H9 (cell line): ENCODE measurements at regions not wholly inside any gene's neighbourhood (a gene's known extent, or its start where the extent isn't known, plus 50 kb on each side); places are given as distances from the start of the nearest gene placed in this dataset.

ENCODE experiments used
- DNase-seq: peaks from one replicate; pipeline ENCODE4 v3.0.0-alpha.2; 2017
- H2AFZ ChIP-seq: one replicate; pipeline ENCODE4 v1.6.1; 2013; ENCODE audit warnings: mild to moderate bottlenecking, low read length, control low read depth, moderate library complexity
- H2AK5ac ChIP-seq: 2 replicates; pipeline ENCODE4 v1.6.1; 2013; ENCODE audit warnings: low read length, control low read depth, mixed read lengths; ENCODE audit not compliant: insufficient read length
- H2BK120ac ChIP-seq: one replicate; pipeline ENCODE4 v1.6.1; 2013; ENCODE audit warnings: low read depth, mild to moderate bottlenecking, low read length, control low read depth, inconsistent platforms; ENCODE audit not compliant: poor library complexity, severe bottlenecking
- H2BK12ac ChIP-seq: 2 replicates; pipeline ENCODE4 v1.6.1; 2013; ENCODE audit warnings: low read length, control low read depth, mixed read lengths, low read depth; ENCODE audit not compliant: insufficient read length
- H2BK15ac ChIP-seq: 2 replicates; pipeline ENCODE4 v1.6.1; 2013; ENCODE audit warnings: low read depth, low read length, control low read depth
- H2BK20ac ChIP-seq: one replicate; pipeline ENCODE4 v1.6.1; 2013; ENCODE audit warnings: low read depth, mild to moderate bottlenecking, low read length, control low read depth, inconsistent platforms; ENCODE audit not compliant: poor library complexity, severe bottlenecking
- H2BK5ac ChIP-seq: 2 replicates; pipeline ENCODE4 v1.6.1; 2013; ENCODE audit warnings: low read length, control low read depth, mixed read lengths; ENCODE audit not compliant: insufficient read length
- H3K14ac ChIP-seq: 2 replicates; pipeline ENCODE4 v1.6.1; 2013; ENCODE audit warnings: low read length, control low read depth; ENCODE audit not compliant: insufficient read depth
- H3K18ac ChIP-seq: 2 replicates; pipeline ENCODE4 v1.6.1; 2013; ENCODE audit warnings: low read depth, mild to moderate bottlenecking, mixed read lengths, low read length, control low read depth; ENCODE audit not compliant: insufficient read length
- H3K23ac ChIP-seq: 2 replicates; pipeline ENCODE4 v1.6.1; 2013; ENCODE audit warnings: low read length, control low read depth, mixed read lengths, low read depth; ENCODE audit not compliant: insufficient read length
- H3K23me2 ChIP-seq: 2 replicates; pipeline ENCODE4 v1.6.1; 2013; ENCODE audit warnings: low read depth, mild to moderate bottlenecking, mixed read lengths, low read length, control low read depth; ENCODE audit not compliant: insufficient read length, poor library complexity, severe bottlenecking
- H3K27ac ChIP-seq: 2 replicates; pipeline ENCODE4 v1.5.1; 2013; ENCODE audit warnings: low read length, control low read depth, mixed read lengths, low read depth; ENCODE audit not compliant: insufficient read length
- H3K27me3 ChIP-seq: 2 replicates; pipeline ENCODE4 v1.6.1; 2013; ENCODE audit warnings: low read length, control low read depth, inconsistent platforms; ENCODE audit not compliant: insufficient read depth
- H3K4ac ChIP-seq: 2 replicates; pipeline ENCODE4 v1.6.1; 2013; ENCODE audit warnings: low read depth, mild to moderate bottlenecking, control low read depth, inconsistent platforms, low read length, moderate library complexity
- H3K4me1 ChIP-seq: 2 replicates; pipeline ENCODE4 v1.6.1; 2013; ENCODE audit warnings: low read length, control low read depth, inconsistent platforms; ENCODE audit not compliant: insufficient read depth
- H3K4me2 ChIP-seq: 2 replicates; pipeline ENCODE4 v1.6.1; 2013; ENCODE audit warnings: low read length, control low read depth, mixed read lengths; ENCODE audit not compliant: insufficient read length, insufficient read depth
- H3K56ac ChIP-seq: 2 replicates; pipeline ENCODE4 v1.6.1; 2013; ENCODE audit warnings: low read depth, mild to moderate bottlenecking, mixed read lengths, low read length, control low read depth; ENCODE audit not compliant: insufficient read length
- H3K79me1 ChIP-seq: 2 replicates; pipeline ENCODE4 v1.6.1; 2013; ENCODE audit warnings: low read depth, mild to moderate bottlenecking, moderate library complexity, low read length, control low read depth, inconsistent platforms; ENCODE audit not compliant: insufficient read depth, poor library complexity, severe bottlenecking
- H3K79me2 ChIP-seq: 2 replicates; pipeline ENCODE4 v1.6.1; 2013; ENCODE audit warnings: low read length, control low read depth, inconsistent platforms; ENCODE audit not compliant: insufficient read depth
- H3K9ac ChIP-seq: 2 replicates; pipeline ENCODE4 v1.6.1; 2013; ENCODE audit warnings: low read length, control low read depth, mixed read lengths; ENCODE audit not compliant: insufficient read length; ENCODE audit errors: extremely low read depth
- H3K9me3 ChIP-seq: one replicate; pipeline ENCODE4 v1.6.1; 2013; ENCODE audit warnings: low read depth, low read length, inconsistent platforms; ENCODE audit not compliant: control insufficient read depth
- H3T11ph ChIP-seq: one replicate; pipeline ENCODE4 v1.6.1; 2013; ENCODE audit warnings: mild to moderate bottlenecking, low read length, control low read depth, inconsistent platforms
- H4K20me1 ChIP-seq: one replicate; pipeline ENCODE4 v1.6.1; 2013; ENCODE audit not compliant: control insufficient read depth, insufficient read length, insufficient read depth
- H4K5ac ChIP-seq: 2 replicates; pipeline ENCODE4 v1.6.1; 2013; ENCODE audit warnings: low read depth, mild to moderate bottlenecking, mixed read lengths, low read length, control low read depth; ENCODE audit not compliant: insufficient read length
- H4K8ac ChIP-seq: replicated peaks from 2 replicates; pipeline ENCODE4 v1.6.1; 2013; ENCODE audit warnings: low read length, control low read depth, mixed read lengths, low read depth; ENCODE audit not compliant: insufficient read length
- H4K91ac ChIP-seq: 2 replicates; pipeline ENCODE4 v1.6.1; 2013; ENCODE audit warnings: low read depth, mild to moderate bottlenecking, moderate library complexity, mixed read lengths, low read length, control low read depth; ENCODE audit not compliant: insufficient read length
- H3K27ac Mint-ChIP-seq, 3 experiments: 2 replicates in 2 of 3; 3 replicates in 1 of 3; pipeline ENCODE4 v1.8.0; 2020 to 2021; ENCODE audit warnings: mixed read lengths in 3 of 3, mild to moderate bottlenecking in 1 of 3, moderate library complexity in 1 of 3
- H3K27me3 Mint-ChIP-seq: 2 replicates; pipeline ENCODE4 v1.8.0; 2021; ENCODE audit warnings: low read depth, mild to moderate bottlenecking, moderate library complexity, mixed read lengths
- H3K36me3 Mint-ChIP-seq, 3 experiments: 2 replicates in 2 of 3; 3 replicates in 1 of 3; pipeline ENCODE4 v1.8.0; 2020 to 2021; ENCODE audit warnings: low read depth in 3 of 3, mixed read lengths in 3 of 3; ENCODE audit not compliant: insufficient read depth in 1 of 3
- H3K4me1 Mint-ChIP-seq, 2 experiments: 2 replicates each; pipeline ENCODE4 v1.8.0; 2020; ENCODE audit warnings: mixed read lengths in 2 of 2
- H3K4me3 Mint-ChIP-seq, 2 experiments: 2 replicates in 1 of 2; 3 replicates in 1 of 2; pipeline ENCODE4 v1.8.0; 2020 to 2021; ENCODE audit warnings: mild to moderate bottlenecking in 2 of 2, mixed read lengths in 2 of 2, moderate library complexity in 1 of 2
- H3K9me3 Mint-ChIP-seq, 2 experiments: 2 replicates in 1 of 2; 3 replicates in 1 of 2; pipeline ENCODE4 v1.8.0; 2020; ENCODE audit warnings: mild to moderate bottlenecking in 2 of 2, mixed read lengths in 2 of 2, moderate library complexity in 1 of 2
- CTCF ChIP-seq: fragments of 200-600 bp; sonication (generic); conservative IDR thresholded peaks from 3 replicates; pipeline ENCODE4 v1.8.0; 2021; ENCODE audit warnings: antibody characterized with exemption, mild to moderate bottlenecking
- WGBS: extraction: QIAGEN DNeasy Blood & Tissue Kit; methylation state at CpG from one replicate; pipeline ENCODE4 v1.1.7; 2013; ENCODE audit warnings: missing lambda C conversion rate, low lambda C conversion rate, mixed read lengths; ENCODE audit not compliant: insufficient read length; ENCODE audit errors: extremely low coverage; 5-methylcytosine and 5-hydroxymethylcytosine counted together

- no peak overlapping the region for H2BK5ac ChIP-seq
- H3K4ac ChIP-seq: no peak overlapping the region
- no peak overlapping the region for H2AFZ ChIP-seq
- no peak for DNase-seq
- H3K56ac ChIP-seq: no peak overlapping the region
- H3K4me2 ChIP-seq: no peak overlapping the region
- no peak overlapping the region for H3K27ac ChIP-seq
- no peaks in the 10 kb centered on the region for H3K23me2 ChIP-seq
- no peak overlapping the region for H4K5ac ChIP-seq
- WGBS: no CpG with 5 or more reads among the region's 31 CpGs
- no peaks in the 10 kb centered on the region for H3K79me1 ChIP-seq
- no peaks in the 10 kb centered on the region for H3K79me2 ChIP-seq
- H2AK5ac ChIP-seq: no peak overlapping the region
- no peaks in the 10 kb centered on the region for H4K20me1 ChIP-seq
- H4K91ac ChIP-seq: no peak overlapping the region
- H3K14ac ChIP-seq: no peak overlapping the region
- H2BK20ac ChIP-seq: no peak overlapping the region
- no peaks in the 10 kb centered on the region for H3K4me1 ChIP-seq
- no peak overlapping the region for H4K8ac ChIP-seq
- no peak for TF ChIP-seq CTCF
- peaks cover 73% of the 10 kb centered on the region for H3K9me3 ChIP-seq
- Mint-ChIP-seq H3K4me3 (no peak overlapping the region; a peak in 1 of 5 replicates), H3K4me1 (no peaks in the 10 kb centered on the region), H3K27ac (no peak overlapping the region), H3K27me3 (peaks cover 6% of the 10 kb centered on the region), H3K36me3 (peaks cover 0 to 26% (median 14%) of the 10 kb centered on the region in 3 experiments; a peak in 6 of 7 replicates), H3K9me3 (peaks cover 76 to 94% of the 10 kb centered on the region in 2 experiments)
- no peak overlapping the region for H3T11ph ChIP-seq
- H2BK15ac ChIP-seq: no peak overlapping the region
- H3K27me3 ChIP-seq: no peaks in the 10 kb centered on the region
- H3K23ac ChIP-seq: no peak overlapping the region
- no peak overlapping the region for H3K18ac ChIP-seq
- H2BK12ac ChIP-seq: no peak overlapping the region
- no peak overlapping the region for H2BK120ac ChIP-seq
- H3K9ac ChIP-seq: no peak overlapping the region
These were observed 62.1 kb upstream of the TPM4 start for GRCh38 chr19:16013851-16014840.
